HG02759 (cell line): ENCODE measurements at regions not wholly inside any gene's neighbourhood (a gene's known extent, or its start where the extent isn't known, plus 50 kb on each side); places are given as distances from the start of the nearest gene placed in this dataset.

ENCODE experiments used
- ATAC-seq: cut with Tn5 transposase; IDR thresholded peaks from one replicate; pipeline ENCODE4 v1.9.1; 2021; ENCODE audit warnings: mild to moderate bottlenecking, moderate library complexity; ENCODE audit not compliant: unreplicated experiment

GRCh38 chr10:44064987-44065787, 319.7 kb downstream of the CXCL12 start:
- no peak for ATAC-seq

GRCh38 chr10:44064317-44064716, 320.6 kb downstream of the CXCL12 start:
- no peak for ATAC-seq

- no peak for ATAC-seq
Observed at GRCh38 chr10:44063686-44064085, 321.2 kb downstream of the CXCL12 start.

GRCh38 chr10:44060719-44061118, 324.2 kb downstream of the CXCL12 start:
- no peak for ATAC-seq

GRCh38 chr10:44060221-44060620, 324.7 kb downstream of the CXCL12 start:
- ATAC-seq: no peak

GRCh38 chr10:44058259-44058658, 326.6 kb downstream of the CXCL12 start:
- ATAC-seq: no peak

- no peak for ATAC-seq
Observed at GRCh38 chr10:44056967-44057805, 327.7 kb downstream of the CXCL12 start.

GRCh38 chr10:44056206-44056605, 328.7 kb downstream of the CXCL12 start:
- ATAC-seq: no peak

GRCh38 chr10:44054046-44054445, 330.9 kb downstream of the CXCL12 start:
- no peak for ATAC-seq

GRCh38 chr10:44053391-44053790, 331.5 kb downstream of the CXCL12 start:
- ATAC-seq: no peak

- no peak for ATAC-seq
Observed at GRCh38 chr10:44051584-44052385, 333.1 kb downstream of the CXCL12 start.

GRCh38 chr10:44051091-44051490, 333.8 kb downstream of the CXCL12 start:
- ATAC-seq: no peak

- no peak for ATAC-seq
Observed at GRCh38 chr10:44049301-44050015, 335.4 kb downstream of the CXCL12 start.

- ATAC-seq: no peak
Observed at GRCh38 chr10:44047361-44047760, 337.5 kb downstream of the CXCL12 start.

- ATAC-seq: no peak
Observed at GRCh38 chr10:44046605-44047004, 338.3 kb downstream of the CXCL12 start.

- ATAC-seq: no peak
Observed at GRCh38 chr10:44045020-44045419, 339.9 kb downstream of the CXCL12 start.

- no peak for ATAC-seq
Observed at GRCh38 chr10:44044549-44044948, 340.3 kb downstream of the CXCL12 start.

- ATAC-seq: no peak
Observed at GRCh38 chr10:44043646-44044375, 341.1 kb downstream of the CXCL12 start.

GRCh38 chr10:44042926-44043602, 341.8 kb downstream of the CXCL12 start:
- no peak for ATAC-seq
